Heart left ventricle (tissue), 13 donors: ENCODE measurements at regions not wholly inside any gene's neighbourhood (a gene's known extent, or its start where the extent isn't known, plus 50 kb on each side); places are given as distances from the start of the nearest gene placed in this dataset.

Experiments
- POLR2A ChIP-seq, 2 donors: fragments of 450-650 bp; IDR thresholded peaks; one replicate each; pipeline ENCODE4 v1.6.1; 2017; ENCODE audit warnings: antibody characterized with exemption in 2 of 2, mild to moderate bottlenecking in 2 of 2, moderate library complexity in 2 of 2
- TF ChIP-seq, protein P1 (sequence below), 12 donors: fragments of 200-600 bp; sonication (generic) in 4 of 12; IDR thresholded peaks; one replicate each; pipeline versions ENCODE4 v1.5.0 to v1.8.0; 2018 to 2022; ENCODE audit warnings: antibody characterized with exemption in 12 of 12, mild to moderate bottlenecking in 5 of 12
- donor health status: ischemic (EF 13 %, LVEDD 7.1; RV severe dilation, severe dysfunction).
- donor health status: DM: no; HTN: yes; CAD: no.
- donor health status: DM: no; HTN: no; CAD: no.
- donor health status: ischemic (EF 25% LVEDD 6.9; RV normal size, moderate dysfunction).
- donor health status: ischemic (EF 25% LVEDD 5.7; RV mildly dilated, moderate dysfunction).
- donor health status: ischemic (EF 35%, LVEDD 5.7; RV mildly dilated, moderate dysfunction).
- donor health status: nonischemic (EF 11% LVEDD 7.7; RV severe dilation, severe dysfunction).
- donor health status: DM: yes; HTN: yes; CAD: no.
- donor health status: PGD.
- donor health status: ischemic (EF 29% LVEDD 5.4; RV normal size, mild dysfunction).
- donor health status: nonischemic (EF 23%, LVEDD 6.1; RV moderate dilation, normal function).

DNA sequence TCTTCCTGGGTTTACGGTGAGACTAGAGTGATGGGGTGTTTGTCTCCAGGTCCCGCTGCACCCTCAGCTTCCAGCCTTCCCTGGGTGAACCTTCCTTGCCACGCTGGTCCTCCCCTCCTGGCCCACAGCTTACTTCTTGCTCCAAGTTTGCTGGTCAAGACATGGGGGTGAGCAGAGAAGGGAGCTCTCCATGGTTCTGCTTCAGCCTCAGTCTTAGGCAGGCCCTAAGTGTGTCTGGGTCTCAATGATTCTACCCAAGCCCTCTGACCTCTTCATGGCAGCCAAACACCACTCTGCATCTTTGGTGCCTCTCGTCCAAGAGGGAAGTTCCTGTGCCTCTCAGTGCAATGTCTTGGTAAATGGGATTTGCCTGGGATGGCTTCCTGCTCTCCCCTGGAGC is 356.5 kb upstream of the KLF6 start:
- TF ChIP-seq, protein P1, sequence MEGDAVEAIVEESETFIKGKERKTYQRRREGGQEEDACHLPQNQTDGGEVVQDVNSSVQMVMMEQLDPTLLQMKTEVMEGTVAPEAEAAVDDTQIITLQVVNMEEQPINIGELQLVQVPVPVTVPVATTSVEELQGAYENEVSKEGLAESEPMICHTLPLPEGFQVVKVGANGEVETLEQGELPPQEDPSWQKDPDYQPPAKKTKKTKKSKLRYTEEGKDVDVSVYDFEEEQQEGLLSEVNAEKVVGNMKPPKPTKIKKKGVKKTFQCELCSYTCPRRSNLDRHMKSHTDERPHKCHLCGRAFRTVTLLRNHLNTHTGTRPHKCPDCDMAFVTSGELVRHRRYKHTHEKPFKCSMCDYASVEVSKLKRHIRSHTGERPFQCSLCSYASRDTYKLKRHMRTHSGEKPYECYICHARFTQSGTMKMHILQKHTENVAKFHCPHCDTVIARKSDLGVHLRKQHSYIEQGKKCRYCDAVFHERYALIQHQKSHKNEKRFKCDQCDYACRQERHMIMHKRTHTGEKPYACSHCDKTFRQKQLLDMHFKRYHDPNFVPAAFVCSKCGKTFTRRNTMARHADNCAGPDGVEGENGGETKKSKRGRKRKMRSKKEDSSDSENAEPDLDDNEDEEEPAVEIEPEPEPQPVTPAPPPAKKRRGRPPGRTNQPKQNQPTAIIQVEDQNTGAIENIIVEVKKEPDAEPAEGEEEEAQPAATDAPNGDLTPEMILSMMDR (IDR thresholded peaks at IDR 0.05), result no peak
- no peak for TF ChIP-seq POLR2A (IDR thresholded peaks at IDR 0.05)
